ENCODE measurements at regions not wholly inside any gene's neighbourhood (a gene's known extent, or its start where the extent isn't known, plus 50 kb on each side); places are given as distances from the start of the nearest gene placed in this dataset.

DNA sequence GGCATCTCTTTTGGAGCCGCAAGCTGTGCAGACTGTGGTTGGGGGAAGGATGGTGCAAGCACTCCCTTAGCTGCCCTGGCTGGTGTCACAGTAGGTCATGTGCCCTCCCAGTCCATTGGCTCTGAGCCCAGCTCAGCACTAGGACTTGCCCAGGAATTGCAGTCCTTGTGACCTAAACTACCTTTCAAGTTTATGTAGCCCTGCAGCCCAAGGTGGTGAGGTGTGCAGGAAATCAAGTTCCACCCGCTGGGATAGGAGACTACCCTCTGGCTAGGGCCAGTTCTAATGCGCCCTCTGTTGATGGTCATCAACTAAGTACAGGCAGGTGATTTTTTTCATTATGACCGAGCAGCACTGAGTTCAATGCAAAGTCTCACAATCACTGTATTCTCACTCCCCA, 335.2 kb downstream of the UBE2NL start:
- Histone ChIP-seq H3K79me2 (ENCODE audit: insufficient read depth, low read length) (no peaks in the 10 kb centered on the region), H4K20me1 (ENCODE audit: insufficient read depth, low read length) (no peaks in the 10 kb centered on the region), H3K36me3 (replicated peaks in 1 of 2; ENCODE audit: control insufficient read depth in 1 of 2, insufficient read depth in 2 of 2, low read length in 2 of 2) (no peaks in the 10 kb centered on the region), H3K9me3 (ENCODE audit: low read length) (peaks cover 64% of the 10 kb centered on the region), H3K4me3 (replicated peaks in 1 of 3; ENCODE audit: insufficient read depth in 1 of 3, low read depth in 2 of 3, low read length in 3 of 3) (no peak overlapping the region), H3K4me2 (ENCODE audit: low read depth, low read length) (no peak overlapping the region), H3K9ac (ENCODE audit: insufficient read depth, low read depth, low read length) (no peak overlapping the region), H3K27me3 (ENCODE audit: control insufficient read depth in 1 of 2, insufficient read depth in 2 of 2, low read length in 2 of 2) (no peaks in the 10 kb centered on the region), H2AFZ (ENCODE audit: low read length) (no peak overlapping the region), H3K4me1 (ENCODE audit: insufficient read depth, low read length) (no peaks in the 10 kb centered on the region), H3K27ac (ENCODE audit: extremely low read length, insufficient read depth, low read length) (no peak overlapping the region)
- POLR2A ChIA-PET = no interaction called here
- no TSS peak for BruUV-seq (replicated peaks)
- intact Hi-C loops (cut with micrococcal nuclease; ENCODE audit: unreplicated experiment) (no loop called here), in situ Hi-C loops (cut with HindIII; ENCODE audit: extremely low pct_ligation_motif_present, low pct_unique_long_range_greater_than_20kb) (no loop called here)
- DNase-seq (ENCODE audit: low spot score) (no peak), FAIRE-seq (no peak), ATAC-seq (no peak)
- WGBS (ENCODE audit: low lambda C conversion rate) = no CpG with 5 or more reads among the region's 4 CpGs
- CTCF ChIA-PET (ENCODE audit: low intra/inter-chr PET ratio, low total read pairs) = no interaction called here
- TF ChIP-seq FOXC1 (CRISPR knock-in tag; IDR thresholded peaks at IDR 0.05; ENCODE audit: borderline replicate concordance) (no peak), TGIF2 (CRISPR knock-in tag; IDR thresholded peaks at IDR 0.05) (no peak), PHF21A (CRISPR knock-in tag; IDR thresholded peaks at IDR 0.05) (no peak), MAFK (conservative IDR thresholded peaks at IDR 0.05 in 1 of 2, IDR thresholded peaks at IDR 0.05 in 1 of 2; ENCODE audit: low read length in 2 of 2) (no peak), TOPORS (CRISPR knock-in tag; IDR thresholded peaks at IDR 0.05) (no peak), ZNF552 (CRISPR knock-in tag; IDR thresholded peaks at IDR 0.05; ENCODE audit: borderline replicate concordance) (no peak), ZNF143 (CRISPR knock-in tag; IDR thresholded peaks at IDR 0.05) (no peak), ZNF670 (CRISPR knock-in tag; IDR thresholded peaks at IDR 0.05; ENCODE audit: borderline replicate concordance) (no peak), ZNF207 (IDR thresholded peaks at IDR 0.05; ENCODE audit: borderline replicate concordance) (no peak), SUZ12 (IDR thresholded peaks at IDR 0.05; ENCODE audit: low read depth, low read length) (no peak)
- TF ChIP-seq, protein P1, sequence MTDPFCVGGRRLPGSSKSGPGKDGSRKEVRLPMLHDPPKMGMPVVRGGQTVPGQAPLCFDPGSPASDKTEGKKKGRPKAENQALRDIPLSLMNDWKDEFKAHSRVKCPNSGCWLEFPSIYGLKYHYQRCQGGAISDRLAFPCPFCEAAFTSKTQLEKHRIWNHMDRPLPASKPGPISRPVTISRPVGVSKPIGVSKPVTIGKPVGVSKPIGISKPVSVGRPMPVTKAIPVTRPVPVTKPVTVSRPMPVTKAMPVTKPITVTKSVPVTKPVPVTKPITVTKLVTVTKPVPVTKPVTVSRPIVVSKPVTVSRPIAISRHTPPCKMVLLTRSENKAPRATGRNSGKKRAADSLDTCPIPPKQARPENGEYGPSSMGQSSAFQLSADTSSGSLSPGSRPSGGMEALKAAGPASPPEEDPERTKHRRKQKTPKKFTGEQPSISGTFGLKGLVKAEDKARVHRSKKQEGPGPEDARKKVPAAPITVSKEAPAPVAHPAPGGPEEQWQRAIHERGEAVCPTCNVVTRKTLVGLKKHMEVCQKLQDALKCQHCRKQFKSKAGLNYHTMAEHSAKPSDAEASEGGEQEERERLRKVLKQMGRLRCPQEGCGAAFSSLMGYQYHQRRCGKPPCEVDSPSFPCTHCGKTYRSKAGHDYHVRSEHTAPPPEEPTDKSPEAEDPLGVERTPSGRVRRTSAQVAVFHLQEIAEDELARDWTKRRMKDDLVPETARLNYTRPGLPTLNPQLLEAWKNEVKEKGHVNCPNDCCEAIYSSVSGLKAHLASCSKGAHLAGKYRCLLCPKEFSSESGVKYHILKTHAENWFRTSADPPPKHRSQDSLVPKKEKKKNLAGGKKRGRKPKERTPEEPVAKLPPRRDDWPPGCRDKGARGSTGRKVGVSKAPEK (CRISPR knock-in tag; IDR thresholded peaks at IDR 0.05; ENCODE audit: borderline replicate concordance) = no peak
- TF ChIP-seq, protein P2, sequence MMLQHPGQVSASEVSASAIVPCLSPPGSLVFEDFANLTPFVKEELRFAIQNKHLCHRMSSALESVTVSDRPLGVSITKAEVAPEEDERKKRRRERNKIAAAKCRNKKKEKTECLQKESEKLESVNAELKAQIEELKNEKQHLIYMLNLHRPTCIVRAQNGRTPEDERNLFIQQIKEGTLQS (CRISPR knock-in tag; IDR thresholded peaks at IDR 0.05) = no peak
- TF ChIP-seq, protein P3, sequence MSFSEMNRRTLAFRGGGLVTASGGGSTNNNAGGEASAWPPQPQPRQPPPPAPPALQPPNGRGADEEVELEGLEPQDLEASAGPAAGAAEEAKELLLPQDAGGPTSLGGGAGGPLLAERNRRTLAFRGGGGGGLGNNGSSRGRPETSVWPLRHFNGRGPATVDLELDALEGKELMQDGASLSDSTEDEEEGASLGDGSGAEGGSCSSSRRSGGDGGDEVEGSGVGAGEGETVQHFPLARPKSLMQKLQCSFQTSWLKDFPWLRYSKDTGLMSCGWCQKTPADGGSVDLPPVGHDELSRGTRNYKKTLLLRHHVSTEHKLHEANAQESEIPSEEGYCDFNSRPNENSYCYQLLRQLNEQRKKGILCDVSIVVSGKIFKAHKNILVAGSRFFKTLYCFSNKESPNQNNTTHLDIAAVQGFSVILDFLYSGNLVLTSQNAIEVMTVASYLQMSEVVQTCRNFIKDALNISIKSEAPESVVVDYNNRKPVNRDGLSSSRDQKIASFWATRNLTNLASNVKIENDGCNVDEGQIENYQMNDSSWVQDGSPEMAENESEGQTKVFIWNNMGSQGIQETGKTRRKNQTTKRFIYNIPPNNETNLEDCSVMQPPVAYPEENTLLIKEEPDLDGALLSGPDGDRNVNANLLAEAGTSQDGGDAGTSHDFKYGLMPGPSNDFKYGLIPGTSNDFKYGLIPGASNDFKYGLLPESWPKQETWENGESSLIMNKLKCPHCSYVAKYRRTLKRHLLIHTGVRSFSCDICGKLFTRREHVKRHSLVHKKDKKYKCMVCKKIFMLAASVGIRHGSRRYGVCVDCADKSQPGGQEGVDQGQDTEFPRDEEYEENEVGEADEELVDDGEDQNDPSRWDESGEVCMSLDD (CRISPR knock-in tag; IDR thresholded peaks at IDR 0.05; ENCODE audit: borderline replicate concordance) = no peak
- TF ChIP-seq, protein P4, sequence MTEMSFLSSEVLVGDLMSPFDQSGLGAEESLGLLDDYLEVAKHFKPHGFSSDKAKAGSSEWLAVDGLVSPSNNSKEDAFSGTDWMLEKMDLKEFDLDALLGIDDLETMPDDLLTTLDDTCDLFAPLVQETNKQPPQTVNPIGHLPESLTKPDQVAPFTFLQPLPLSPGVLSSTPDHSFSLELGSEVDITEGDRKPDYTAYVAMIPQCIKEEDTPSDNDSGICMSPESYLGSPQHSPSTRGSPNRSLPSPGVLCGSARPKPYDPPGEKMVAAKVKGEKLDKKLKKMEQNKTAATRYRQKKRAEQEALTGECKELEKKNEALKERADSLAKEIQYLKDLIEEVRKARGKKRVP (CRISPR knock-in tag; IDR thresholded peaks at IDR 0.05) = no peak
- TF ChIP-seq, protein P5, sequence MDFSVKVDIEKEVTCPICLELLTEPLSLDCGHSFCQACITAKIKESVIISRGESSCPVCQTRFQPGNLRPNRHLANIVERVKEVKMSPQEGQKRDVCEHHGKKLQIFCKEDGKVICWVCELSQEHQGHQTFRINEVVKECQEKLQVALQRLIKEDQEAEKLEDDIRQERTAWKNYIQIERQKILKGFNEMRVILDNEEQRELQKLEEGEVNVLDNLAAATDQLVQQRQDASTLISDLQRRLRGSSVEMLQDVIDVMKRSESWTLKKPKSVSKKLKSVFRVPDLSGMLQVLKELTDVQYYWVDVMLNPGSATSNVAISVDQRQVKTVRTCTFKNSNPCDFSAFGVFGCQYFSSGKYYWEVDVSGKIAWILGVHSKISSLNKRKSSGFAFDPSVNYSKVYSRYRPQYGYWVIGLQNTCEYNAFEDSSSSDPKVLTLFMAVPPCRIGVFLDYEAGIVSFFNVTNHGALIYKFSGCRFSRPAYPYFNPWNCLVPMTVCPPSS (IDR thresholded peaks at IDR 0.05) = no peak
